HK-2 (cell line): ENCODE measurements at regions not wholly inside any gene's neighbourhood (a gene's known extent, or its start where the extent isn't known, plus 50 kb on each side); places are given as distances from the start of the nearest gene placed in this dataset.

Experiments
- DNase-seq: peaks from one replicate; pipeline ENCODE4 v3.0.0-alpha.2; 2018; ENCODE audit not compliant: unreplicated experiment

DNA sequence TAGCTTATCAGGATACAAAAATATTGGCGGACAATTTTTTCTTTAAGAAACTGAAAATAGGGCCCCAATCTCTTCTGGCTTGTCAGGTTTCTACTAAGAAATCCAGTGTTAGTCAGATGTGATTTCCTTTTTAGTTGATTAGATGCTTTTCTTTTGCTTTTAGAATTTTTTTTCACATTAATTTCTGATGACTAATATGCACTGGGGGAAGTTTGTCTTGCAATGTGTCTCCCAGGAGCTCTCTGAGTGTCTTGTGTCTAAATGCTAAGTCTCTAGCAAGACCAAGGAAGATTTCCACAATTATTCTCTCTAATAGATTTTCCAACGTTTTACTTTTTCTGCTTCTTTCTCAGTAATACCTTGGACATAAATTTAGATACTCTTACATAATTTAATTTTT, 559.8 kb upstream of the TYRP1 start:
- no peak for DNase-seq

DNA sequence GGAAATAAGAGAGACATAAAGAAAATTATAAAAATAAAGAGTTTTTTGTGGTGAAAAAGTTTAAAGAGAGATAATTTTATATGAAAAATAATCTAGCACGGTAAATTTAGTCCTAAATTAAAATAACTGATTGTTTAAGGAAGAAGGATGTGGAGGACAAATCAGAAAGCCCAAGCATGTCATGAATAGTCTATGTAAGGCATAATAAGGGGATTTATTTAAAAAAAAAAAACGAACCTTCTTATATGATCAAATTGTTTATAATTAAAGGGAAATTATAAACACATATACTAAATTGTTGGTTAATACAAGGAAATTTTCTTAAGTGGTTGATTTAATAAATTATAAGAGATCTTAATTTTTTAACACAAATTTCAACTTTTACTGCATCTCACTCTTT, 551.8 kb upstream of the TYRP1 start:
- DNase-seq: no peak

DNA sequence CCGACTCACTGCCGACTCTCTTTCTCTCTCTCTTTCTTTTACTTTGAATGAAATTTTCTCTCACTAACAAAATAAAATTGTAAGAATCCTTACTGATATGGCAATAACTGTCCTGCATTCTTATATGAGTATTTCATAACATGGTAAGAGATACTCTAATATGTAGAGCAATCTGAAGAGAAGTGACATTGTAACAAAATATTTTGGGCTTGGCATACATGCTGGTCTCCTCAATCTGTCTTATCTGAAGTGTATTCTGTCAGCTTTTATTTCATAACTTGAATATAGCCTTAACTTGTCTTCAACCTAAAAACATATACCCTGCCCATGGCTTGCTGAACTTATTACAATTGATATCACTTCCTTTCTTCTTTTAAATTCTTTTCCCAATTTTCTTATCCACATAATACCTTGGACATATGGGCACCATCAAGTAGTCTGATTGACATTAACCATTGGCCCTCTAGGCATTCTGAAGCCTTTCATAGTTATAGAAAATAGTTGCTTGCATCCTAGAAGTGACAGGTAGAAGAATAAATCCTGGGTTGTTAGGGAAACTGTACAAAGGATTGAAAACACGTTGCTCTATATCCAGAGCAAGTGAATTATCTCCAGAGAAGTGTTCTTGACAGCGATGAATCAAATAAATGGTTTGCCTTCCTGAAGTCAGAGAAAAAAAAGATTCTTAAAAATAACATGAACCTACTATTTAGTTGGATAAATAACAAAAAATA, 537.6 kb upstream of the TYRP1 start:
- DNase-seq: no peak

DNA sequence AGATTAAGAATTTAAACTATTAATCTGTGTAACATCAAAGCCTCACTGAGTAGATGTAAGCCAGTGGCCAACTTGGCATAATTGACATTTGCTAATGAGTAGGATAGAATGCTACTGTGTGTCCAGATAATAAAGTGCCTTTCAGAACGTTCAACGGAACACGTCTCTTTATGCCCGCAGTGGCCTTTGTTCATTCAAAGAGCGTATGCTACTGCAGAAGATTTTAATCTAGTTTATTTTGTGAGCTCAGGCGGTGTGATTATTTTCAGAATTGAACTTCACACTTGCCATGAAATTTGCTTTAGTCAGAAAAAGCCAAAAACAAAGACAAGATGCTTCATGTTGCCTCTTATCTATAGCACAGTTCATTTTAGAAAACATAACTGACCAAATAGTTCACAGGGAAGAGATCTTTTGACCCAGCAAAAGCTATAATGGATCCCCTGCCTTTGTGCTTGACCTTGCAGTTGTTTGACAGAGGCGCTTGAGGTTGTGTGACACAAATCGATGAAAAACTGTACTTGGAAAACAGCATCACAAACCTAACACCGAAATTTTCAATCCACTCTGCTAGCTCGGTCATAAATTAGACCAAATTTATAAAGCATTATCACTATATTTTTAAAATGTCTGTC, 530.9 kb upstream of the TYRP1 start:
- no peak for DNase-seq

DNA sequence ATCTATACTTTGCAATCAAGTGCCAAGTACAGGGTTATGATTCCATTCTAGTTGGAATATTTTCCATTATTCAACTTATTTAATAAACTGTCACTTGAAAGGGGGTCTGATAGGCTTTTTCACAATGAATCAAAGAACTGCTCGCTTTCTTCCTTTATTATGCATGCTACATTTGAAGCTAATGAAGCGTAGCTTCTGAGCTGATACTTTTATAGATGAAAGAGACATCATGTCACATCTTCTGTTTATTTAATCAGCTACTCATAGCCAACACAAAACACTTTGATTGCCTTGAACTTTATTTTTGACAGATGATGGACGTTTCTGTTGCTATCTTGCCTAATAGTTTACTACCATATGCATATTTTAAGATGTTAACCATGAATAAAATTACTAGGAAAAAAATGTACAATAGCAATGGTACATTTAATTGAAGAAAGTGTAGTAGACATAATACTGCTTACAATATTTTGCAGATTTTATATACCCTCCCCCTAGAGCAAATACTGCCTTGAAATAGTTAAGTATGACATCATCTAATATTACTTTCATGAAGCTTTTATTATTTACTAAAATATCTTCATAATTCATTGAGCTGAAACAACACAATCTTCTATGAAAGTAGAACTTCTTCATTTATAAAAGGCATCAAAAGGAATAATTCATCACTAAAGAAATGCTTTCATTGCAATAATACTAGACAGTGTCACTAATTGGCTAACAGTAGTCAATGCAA, 529.3 kb upstream of the TYRP1 start:
- DNase-seq: no peak

DNA sequence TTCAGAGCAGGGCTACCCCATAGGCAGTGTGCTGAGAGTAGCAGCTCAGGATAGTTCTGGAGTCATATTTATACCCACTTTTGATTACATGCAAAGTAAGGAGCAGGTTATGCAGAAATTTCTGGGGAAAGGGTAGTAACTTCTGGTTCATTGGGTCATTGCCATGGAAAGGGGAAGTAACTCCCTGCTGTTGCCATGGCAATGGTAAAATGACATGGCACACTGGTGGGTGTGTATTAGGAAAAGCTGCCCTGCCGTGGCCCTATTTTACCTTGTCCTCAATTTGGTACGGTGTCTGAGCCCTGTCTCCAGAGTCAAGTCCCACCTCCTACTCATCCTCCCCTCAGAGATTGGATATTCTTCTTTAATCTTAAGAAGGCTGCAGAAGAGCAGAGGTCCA, 526.7 kb upstream of the TYRP1 start:
- no peak for DNase-seq

DNA sequence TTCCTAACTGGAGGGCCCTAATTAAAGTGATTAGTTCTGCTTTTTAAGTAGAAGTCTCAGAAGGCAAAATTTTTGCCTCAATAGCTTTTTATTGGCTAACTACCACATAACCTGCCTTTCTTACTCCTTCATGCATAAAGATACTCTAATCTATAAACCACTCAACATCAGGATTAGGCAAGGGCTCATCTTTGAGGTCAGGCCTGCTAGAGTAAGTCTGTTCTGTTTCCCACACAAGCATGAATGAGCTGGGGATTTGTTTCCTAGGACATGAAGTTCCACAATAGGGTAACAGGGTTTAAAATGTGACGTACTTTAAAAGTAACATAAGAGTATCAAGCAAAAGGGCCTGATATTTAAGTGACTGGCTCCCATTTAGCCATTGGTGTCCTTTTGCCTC, 522.7 kb upstream of the TYRP1 start:
- no peak for DNase-seq

DNA sequence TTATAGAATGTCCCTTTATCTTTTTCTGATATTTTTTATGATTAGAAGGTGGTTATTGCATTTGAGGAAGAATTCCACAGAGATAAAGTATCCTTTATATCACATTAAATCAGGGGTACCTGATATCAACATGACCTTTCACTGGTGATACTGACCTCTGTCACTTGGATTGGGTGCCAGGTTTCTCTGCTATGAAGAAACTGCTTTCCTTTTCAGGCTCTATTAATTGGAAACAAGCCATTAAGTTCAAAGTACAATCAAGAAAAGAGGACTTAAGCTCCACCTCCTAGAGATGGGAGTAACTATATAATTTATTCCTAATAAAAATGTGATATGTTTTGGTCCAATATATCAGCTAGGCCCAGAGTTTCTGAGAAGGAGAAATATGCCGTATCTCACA, 514.6 kb upstream of the TYRP1 start:
- no peak for DNase-seq

DNA sequence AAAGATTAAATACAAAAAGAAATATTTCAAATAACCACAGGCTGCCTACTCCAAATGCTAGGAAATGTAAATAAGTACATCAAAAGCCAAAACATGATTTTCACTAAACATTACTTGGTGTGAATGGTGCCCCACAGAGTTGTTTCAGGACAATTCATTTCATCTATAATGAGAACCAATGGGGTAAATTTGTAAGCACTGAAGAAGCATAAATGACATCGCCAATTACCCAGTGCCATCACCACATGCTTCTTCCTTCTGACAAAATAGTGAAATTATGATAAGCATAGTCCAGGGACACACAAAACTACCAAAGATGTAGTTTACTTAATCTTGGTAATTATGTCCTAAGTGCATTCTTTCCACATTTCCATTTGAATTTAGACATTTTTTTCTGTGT, 510.4 kb upstream of the TYRP1 start:
- no peak for DNase-seq

DNA sequence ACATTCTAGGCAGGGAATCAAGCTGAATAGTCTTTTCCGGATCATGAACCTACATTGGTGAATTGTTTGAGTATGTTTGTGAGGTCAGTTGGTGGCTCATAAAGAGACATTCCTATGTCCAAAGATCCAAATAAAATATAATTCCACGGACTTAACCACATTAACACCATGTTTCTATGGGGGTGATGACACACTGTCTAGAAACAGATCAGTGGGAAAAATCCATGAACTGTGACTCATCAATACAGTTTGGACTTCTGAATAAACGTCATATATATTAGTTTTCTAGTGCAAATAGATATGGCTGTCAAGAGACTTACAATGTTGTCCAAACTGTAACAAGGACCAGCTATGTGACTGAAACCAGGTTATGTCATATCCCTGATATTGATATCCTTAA, 509.9 kb upstream of the TYRP1 start:
- DNase-seq: no peak

DNA sequence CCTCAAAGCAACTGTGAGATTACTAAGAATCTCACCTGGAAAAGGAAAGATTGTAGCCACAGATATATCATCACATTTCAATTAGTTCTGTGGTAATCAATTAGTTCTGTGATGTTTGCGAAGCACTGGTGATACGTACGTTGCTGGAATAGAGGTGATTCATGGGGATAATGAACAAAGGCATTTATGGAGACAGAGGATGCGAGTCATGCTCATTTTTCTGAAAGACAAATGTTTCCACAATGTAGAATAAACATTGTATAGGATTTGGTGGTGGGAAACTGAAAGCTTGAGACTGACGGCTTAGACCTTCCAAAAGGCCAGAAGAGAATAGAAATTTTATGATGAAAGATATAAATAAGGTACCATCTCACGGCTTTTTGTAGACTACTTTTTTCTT, 507.3 kb upstream of the TYRP1 start:
- DNase-seq: no peak

DNA sequence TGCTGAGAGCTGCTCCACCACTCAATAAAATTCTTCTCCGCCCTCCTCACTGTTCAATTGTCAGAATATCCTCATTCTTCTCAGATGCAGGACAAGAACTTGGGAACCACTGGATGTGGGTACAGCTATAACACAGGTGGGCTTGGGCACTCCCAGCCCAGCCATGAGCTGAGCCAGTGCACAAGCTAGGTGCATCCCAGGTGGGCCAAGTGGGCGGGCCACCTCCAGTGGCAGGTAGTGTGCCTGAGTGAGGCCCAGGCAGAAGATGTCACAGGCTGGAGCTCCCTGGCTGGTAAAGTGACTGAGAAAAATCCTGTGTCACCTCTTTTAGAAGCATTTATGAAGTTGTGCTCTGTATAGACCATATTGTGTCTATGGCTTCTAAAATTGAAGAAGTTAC, 501.6 kb upstream of the TYRP1 start:
- DNase-seq: no peak

DNA sequence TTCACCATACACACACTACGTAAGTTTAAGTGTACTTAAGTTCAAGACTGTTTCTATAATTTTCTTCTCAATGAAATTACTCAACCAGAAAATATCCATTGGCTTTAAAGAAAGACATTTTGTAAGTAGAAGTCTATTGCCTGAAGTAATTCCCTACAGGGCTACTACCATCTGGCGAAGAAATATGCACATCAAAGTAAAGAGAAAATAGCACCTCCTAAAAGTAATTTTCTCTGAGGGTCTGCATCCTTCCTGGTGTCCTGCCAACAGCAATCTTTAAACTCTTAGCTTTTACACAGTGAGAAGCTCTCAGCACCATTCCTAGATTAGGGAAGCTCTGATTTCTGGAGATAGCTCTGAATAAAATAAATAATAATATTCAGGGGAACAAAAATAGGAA, 498.5 kb upstream of the TYRP1 start:
- no peak for DNase-seq

DNA sequence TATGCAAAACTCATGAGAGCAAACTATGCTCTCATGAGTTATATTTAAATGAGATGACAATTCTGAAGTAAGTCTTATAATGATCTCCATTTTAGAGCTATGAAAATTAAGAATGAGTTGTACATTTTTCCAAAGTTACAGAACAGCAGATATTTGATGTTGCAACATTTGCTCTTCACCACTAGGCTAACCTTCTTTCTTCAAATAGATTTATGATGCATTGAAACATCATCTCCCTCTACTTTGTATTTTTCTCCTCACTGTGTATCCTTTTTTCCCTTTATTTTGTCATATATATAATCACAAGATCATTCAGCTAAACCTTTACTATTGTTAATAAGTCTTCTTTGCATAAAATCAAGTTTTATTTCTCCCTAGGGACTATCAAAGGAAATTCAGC, 497.7 kb upstream of the TYRP1 start:
- no peak for DNase-seq

DNA sequence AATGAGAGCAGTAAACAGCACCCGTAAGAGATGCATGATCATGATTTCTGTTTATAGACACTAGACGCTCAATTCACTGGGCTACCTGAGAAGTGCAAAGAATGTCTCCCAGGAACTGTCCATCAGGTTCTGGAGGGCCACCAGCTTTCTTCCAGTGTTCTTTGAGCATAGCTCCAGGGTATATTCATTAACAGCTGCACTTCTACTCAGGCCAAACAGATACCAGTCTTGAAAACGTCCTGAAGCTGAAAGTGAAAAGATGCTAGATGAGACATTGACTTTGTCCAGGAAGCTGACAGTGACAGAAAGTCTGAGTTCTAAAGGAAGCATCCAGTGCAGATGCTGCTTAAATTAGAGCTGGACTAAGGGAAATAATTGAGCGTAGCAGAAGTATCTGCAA, 488.7 kb upstream of the TYRP1 start:
- no peak for DNase-seq

DNA sequence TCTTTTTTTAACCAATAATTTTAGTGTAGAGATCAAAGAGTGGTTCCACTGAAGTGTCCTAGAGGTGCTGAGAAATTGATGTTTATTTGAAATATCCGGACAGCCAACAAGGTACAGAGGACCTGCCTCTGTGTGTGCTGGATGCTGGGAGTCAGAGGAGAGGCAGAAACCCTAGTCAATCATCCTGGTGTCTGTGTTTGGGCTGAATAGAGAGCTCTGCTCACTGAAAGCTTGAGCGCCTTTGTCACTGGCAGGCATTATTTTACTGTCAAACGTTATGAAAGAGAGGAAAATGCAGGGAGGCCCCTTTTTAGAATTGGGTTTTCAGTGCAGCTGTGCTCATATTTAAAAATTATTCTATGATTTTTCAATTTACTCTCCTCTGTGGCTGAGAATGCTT, 480.3 kb upstream of the TYRP1 start:
- DNase-seq: no peak

DNA sequence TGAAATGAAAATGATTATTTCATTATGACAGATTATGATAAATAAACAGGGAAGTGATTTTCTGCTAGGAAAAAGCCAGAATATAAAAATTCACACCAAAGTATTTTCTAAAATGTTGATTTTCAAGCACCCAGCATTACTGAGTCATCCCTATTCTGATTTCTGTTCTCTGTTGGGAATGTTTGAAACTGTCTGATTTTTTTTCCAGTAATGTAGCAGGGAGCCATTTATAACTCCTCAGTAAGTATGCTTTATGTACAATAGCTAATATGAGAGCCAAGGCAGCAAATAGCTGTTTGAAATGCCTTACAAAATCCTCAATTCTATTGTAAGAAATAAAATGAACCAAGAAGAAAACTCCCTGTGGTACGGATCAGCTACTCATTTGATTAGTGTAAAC, 471.7 kb upstream of the TYRP1 start:
- no peak for DNase-seq

DNA sequence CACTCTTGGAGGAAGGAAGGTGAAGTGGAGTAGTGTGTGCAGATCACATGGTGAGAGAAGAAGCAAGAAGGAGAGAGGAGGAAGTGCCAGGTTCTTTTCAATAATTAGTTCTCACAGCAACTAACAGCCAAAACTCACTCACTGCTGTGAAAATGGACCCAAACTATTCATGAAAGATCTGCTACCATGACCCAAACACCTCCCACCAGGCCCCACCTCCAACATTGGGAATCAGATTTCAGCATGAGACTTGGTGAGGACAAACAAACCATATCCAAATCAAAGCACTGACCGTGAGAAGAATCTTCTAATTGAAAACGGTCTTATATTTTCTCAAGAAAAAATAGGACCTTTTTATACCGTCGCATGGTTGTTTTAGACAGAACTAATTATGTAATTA, 468.7 kb upstream of the TYRP1 start:
- no peak for DNase-seq

DNA sequence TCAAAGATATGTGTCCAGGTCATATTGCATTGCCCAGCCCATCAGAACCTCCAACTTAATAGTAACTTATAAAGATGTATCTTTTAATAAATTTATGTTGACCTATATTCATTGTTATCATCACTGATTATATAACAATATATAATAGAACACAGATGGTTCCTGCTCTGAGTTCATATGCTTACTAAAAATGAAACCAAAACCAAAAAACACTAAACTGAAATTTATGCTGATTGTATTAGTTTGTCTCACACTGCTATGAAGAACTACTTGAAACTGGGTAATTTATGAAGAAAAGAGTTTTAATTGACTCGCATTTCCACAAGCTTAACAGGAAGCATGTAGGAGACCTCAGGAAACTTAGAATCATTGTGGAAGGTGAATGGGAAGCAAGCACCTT, 462.5 kb upstream of the TYRP1 start:
- no peak for DNase-seq

DNA sequence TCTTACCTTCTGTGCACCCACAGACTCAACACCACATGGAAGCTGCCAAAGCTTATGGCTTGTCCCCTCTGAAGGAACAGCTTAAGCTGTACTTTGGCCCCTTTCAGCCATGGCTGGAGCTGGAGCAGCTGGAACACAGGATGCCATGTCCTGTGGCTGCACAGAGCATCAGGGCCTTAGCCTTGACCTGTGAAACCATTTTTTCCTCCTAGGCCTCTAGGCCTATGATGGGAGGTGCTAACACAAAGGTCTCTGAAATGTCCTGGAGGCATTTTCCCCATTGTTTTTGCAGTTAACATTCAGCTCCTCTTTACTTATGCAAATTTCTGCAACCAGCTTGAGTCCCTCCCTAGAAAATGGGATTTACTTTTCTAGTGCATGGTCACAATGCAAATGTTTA, 461.4 kb upstream of the TYRP1 start:
- DNase-seq: no peak

DNA sequence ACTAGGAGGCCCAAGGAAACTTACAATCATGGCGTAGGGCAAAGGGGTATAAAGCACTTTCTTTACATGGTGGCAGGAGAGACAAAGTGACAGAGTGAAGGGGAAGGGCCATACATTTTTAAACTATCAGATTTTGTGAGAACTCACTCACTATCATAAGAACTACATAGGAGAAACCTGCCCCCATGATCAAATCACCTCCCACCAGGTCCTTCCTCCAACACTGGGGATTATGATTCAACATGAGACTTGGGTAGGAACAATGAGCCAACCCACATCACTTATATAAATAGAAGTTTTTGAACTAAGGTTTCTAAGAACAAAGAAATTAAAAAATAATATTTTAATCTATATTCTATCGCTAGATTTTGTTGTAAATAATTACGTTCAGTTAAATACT, 460.3 kb upstream of the TYRP1 start:
- DNase-seq: no peak

DNA sequence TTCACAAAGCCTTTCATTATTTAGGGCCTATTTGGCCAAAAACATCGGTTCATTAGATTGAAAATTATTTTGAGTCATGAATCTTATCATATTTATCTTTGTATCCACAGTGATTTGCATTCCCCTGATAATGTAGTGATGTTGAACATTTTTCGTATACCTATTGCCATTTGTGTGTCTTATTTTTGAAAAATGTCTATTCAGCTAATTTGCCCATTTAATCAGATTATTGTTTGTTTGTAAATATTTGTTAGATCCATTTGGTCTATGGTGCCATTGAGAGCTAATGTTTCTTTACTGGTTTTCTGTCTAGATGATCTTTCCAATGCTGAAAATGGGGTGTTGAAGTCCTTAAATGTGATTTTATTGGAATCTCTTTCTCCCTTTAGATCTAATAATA, 439.2 kb upstream of the TYRP1 start:
- no peak for DNase-seq

DNA sequence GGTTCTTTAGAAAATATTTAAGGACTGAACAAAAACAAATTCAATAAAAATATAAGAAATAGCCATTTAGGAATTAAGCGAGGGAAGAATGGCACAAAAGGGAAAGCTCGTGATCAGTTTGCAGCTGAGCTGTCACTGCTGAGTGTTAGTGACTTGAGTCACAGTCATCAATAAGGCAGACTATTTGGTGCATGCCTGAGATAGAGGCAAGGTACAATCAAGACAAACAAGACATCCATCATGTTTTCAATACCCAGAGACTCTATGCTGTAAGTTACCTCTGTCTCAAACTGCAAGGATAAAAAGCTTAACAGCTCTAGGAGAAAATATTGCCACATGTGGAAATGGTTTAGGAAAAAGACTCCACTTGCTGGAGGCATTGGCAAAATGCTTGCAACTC, 426.4 kb upstream of the TYRP1 start:
- no peak for DNase-seq
